ENCODE measurements at regions not wholly inside any gene's neighbourhood (a gene's known extent, or its start where the extent isn't known, plus 50 kb on each side); places are given as distances from the start of the nearest gene placed in this dataset.

- DNase-seq (no peak), FAIRE-seq (no peak)
- no peak overlapping the region for H3K9ac ChIP-seq (ENCODE audit: low read length in 3 of 3)
- H3K36me3 ChIP-seq (ENCODE audit: control insufficient read depth in 2 of 3, insufficient read depth in 3 of 3, low read length in 3 of 3): no peaks in the 10 kb centered on the region
- no peak for TF ChIP-seq CTCF (IDR thresholded peaks at IDR 0.05; ENCODE audit: borderline replicate concordance, extremely low read depth, insufficient read depth)
- intact Hi-C loops (cut with DNase I): no loop called here
- no peaks in the 10 kb centered on the region for H3K9me3 ChIP-seq (ENCODE audit: control insufficient read depth in 2 of 3, insufficient read depth in 1 of 3, low read length in 3 of 3)
- H3K27me3 ChIP-seq (ENCODE audit: control insufficient read depth, insufficient read depth, low read length): no peaks in the 10 kb centered on the region
- H3K4me3 ChIP-seq (ENCODE audit: low read length in 3 of 3): no peak overlapping the region
- H3K27ac ChIP-seq (ENCODE audit: low read depth in 2 of 2, low read length in 2 of 2): no peak overlapping the region
- H3K4me1 ChIP-seq (ENCODE audit: control insufficient read depth in 2 of 3, insufficient read depth in 2 of 3, low read depth in 1 of 3, low read length in 3 of 3): no peaks in the 10 kb centered on the region
Observed at GRCh38 chr4:130689181-130689580, 1593.2 kb downstream of the C4orf33 start.

- FAIRE-seq: no peak
- H3K9me3 ChIP-seq (ENCODE audit: control insufficient read depth in 2 of 3, insufficient read depth in 1 of 3, low read length in 3 of 3): no peaks in the 10 kb centered on the region
Observed at GRCh38 chr4:130698251-130698650, 1602.3 kb downstream of the C4orf33 start.

GRCh38 chr4:130699004-130699403 lies 1603.1 kb downstream of the C4orf33 start:
- H3K36me3 ChIP-seq (ENCODE audit: control insufficient read depth in 2 of 3, insufficient read depth in 3 of 3, low read length in 3 of 3): no peaks in the 10 kb centered on the region
- FAIRE-seq (no peak), DNase-seq (no peak)
- no peak for TF ChIP-seq CTCF (IDR thresholded peaks at IDR 0.05; ENCODE audit: borderline replicate concordance, extremely low read depth, insufficient read depth)
- H3K4me3 ChIP-seq (ENCODE audit: low read length in 3 of 3): no peak overlapping the region
- no peaks in the 10 kb centered on the region for H3K9me3 ChIP-seq (ENCODE audit: control insufficient read depth in 2 of 3, insufficient read depth in 1 of 3, low read length in 3 of 3)
- H3K27me3 ChIP-seq (ENCODE audit: control insufficient read depth, insufficient read depth, low read length): no peaks in the 10 kb centered on the region
- H3K9ac ChIP-seq (ENCODE audit: low read length in 3 of 3): no peak overlapping the region
- no peak overlapping the region for H3K27ac ChIP-seq (ENCODE audit: low read depth in 2 of 2, low read length in 2 of 2)
- no peaks in the 10 kb centered on the region for H3K4me1 ChIP-seq (ENCODE audit: control insufficient read depth in 2 of 3, insufficient read depth in 2 of 3, low read depth in 1 of 3, low read length in 3 of 3)
- intact Hi-C loops (cut with DNase I): no loop called here

More at GRCh38 chr4:130698251-130698650, 1602.3 kb downstream of the C4orf33 start:
- no peak overlapping the region for H3K4me3 ChIP-seq (ENCODE audit: low read length in 3 of 3)
- no peaks in the 10 kb centered on the region for H3K4me1 ChIP-seq (ENCODE audit: control insufficient read depth in 2 of 3, insufficient read depth in 2 of 3, low read depth in 1 of 3, low read length in 3 of 3)
- intact Hi-C loops (cut with DNase I): no loop called here
- no peak for DNase-seq
- H3K27me3 ChIP-seq (ENCODE audit: control insufficient read depth, insufficient read depth, low read length): no peaks in the 10 kb centered on the region
- H3K9ac ChIP-seq (ENCODE audit: low read length in 3 of 3): no peak overlapping the region
- TF ChIP-seq CTCF (IDR thresholded peaks at IDR 0.05; ENCODE audit: borderline replicate concordance, extremely low read depth, insufficient read depth): no peak
- no peak overlapping the region for H3K27ac ChIP-seq (ENCODE audit: low read depth in 2 of 2, low read length in 2 of 2)
- no peaks in the 10 kb centered on the region for H3K36me3 ChIP-seq (ENCODE audit: control insufficient read depth in 2 of 3, insufficient read depth in 3 of 3, low read length in 3 of 3)

- TF ChIP-seq CTCF (IDR thresholded peaks at IDR 0.05; ENCODE audit: borderline replicate concordance, extremely low read depth, insufficient read depth): no peak
- FAIRE-seq (no peak), DNase-seq (no peak)
- H3K9ac ChIP-seq (ENCODE audit: low read length in 3 of 3): no peak overlapping the region
- no peaks in the 10 kb centered on the region for H3K9me3 ChIP-seq (ENCODE audit: control insufficient read depth in 2 of 3, insufficient read depth in 1 of 3, low read length in 3 of 3)
- H3K27me3 ChIP-seq (ENCODE audit: control insufficient read depth, insufficient read depth, low read length): no peaks in the 10 kb centered on the region
- no peaks in the 10 kb centered on the region for H3K36me3 ChIP-seq (ENCODE audit: control insufficient read depth in 2 of 3, insufficient read depth in 3 of 3, low read length in 3 of 3)
- no peaks in the 10 kb centered on the region for H3K4me1 ChIP-seq (ENCODE audit: control insufficient read depth in 2 of 3, insufficient read depth in 2 of 3, low read depth in 1 of 3, low read length in 3 of 3)
- intact Hi-C loops (cut with DNase I): no loop called here
- H3K4me3 ChIP-seq (ENCODE audit: low read length in 3 of 3): no peak overlapping the region
- no peak overlapping the region for H3K27ac ChIP-seq (ENCODE audit: low read depth in 2 of 2, low read length in 2 of 2)
Observed at GRCh38 chr4:130703211-130703935, 1607.4 kb downstream of the C4orf33 start.

Data from kidney (tissue), 13 donors.